ENCODE measurements at regions not wholly inside any gene's neighbourhood (a gene's known extent, or its start where the extent isn't known, plus 50 kb on each side); places are given as distances from the start of the nearest gene placed in this dataset.

DNA sequence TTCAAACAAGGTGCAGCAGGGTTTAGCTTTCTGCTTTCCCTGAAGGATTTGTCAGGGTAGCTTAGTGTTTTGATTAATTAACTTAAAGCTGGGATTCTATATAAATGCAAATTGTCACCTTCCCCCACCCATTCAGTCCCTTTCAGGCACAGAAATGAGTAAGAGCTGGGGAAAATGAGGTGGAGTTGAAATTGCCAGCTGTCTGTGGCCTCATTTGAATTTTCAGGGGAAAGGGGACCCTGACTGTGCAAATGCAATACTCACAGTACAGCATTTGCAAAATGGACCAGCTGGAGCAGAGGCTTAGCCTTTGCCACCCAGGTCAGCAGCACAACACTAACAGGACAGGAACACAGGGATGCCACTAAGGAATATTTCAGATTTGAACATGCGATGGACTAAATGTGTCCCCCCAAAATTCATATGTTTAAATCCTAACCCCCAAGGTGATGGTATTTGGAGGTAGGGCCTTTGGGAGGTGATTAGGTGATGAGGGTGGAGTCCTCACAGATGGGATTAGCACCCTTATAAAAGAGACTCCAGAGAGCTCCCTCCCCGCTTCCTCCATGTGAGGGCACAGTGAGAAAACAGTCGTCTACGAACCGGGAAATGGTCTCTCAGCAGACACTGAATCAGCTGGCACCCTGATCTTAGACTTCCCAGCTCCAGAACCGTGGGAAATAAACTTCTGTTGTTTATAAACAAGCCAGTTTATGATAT lies 59.5 kb upstream of the CYSLTR2 start:
- peaks cover 5 to 17% of the 10 kb centered on the region in 2 donors for H3K4me1 ChIP-seq (ENCODE audit: control insufficient read depth in 2 of 2, insufficient read depth in 2 of 2, low read length in 2 of 2)
- H3K27ac ChIP-seq (ENCODE audit: low read depth in 2 of 2, low read length in 2 of 2): no peak overlapping the region
- no peak overlapping the region for H3K9ac ChIP-seq (ENCODE audit: low read depth in 1 of 2, low read length in 2 of 2)
- no peaks in the 10 kb centered on the region for H3K9me3 ChIP-seq (ENCODE audit: control insufficient read depth in 2 of 2, low read length in 2 of 2)
- H3K4me3 ChIP-seq (ENCODE audit: low read length in 2 of 2): no peak overlapping the region
- H3K27me3 ChIP-seq (ENCODE audit: control insufficient read depth in 2 of 2, insufficient read depth in 2 of 2, low read length in 2 of 2): no peaks in the 10 kb centered on the region
- no peaks in the 10 kb centered on the region for H3K36me3 ChIP-seq (ENCODE audit: control insufficient read depth in 2 of 2, insufficient read depth in 2 of 2, low read length in 2 of 2)

DNA sequence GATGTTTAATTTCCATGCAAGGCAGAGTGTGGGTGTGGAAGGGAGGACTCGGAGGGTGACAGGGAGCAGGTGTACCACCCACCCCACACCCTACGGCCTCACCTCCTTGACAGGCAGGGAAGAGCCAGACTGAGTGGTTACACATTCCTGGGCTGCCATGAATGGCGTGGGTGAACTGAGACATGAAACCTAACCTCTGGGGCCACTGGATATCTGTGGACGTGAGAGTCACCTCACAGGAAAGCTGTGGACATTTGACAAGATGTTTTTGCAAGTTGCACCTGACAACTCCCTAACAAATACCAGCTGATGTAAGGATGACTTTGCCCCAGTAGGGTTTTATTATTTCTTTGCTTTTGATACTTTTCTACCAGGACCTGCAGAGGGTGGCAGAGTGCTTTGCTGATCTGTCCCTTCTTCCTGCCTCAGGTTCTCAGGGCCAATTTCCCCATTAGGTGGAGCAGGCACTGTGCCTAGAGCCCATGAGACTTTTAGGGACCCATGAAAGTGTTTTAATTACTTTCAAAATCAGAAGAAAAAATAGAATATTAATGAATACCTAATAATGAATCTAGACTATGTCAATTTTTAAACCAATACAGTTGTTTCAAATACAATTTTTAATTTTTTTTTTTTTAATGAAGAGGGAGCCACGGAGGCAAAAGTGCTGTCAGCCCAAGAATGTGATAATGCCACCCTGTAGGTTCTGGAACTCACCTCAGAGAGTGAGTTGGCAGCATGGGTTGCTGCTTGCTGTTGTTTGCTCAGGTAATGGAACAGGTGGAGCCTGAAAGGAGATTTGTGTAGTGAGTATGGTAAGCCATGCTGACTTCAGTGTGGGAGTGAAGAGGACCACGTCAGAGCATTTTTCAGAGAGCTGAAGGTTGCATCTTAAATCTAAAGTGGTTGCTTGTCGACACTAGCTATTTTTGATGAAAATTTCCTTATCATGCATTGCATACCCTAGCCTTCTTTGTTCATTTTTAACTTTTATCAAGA lies 58.0 kb upstream of the CYSLTR2 start:
- no peak overlapping the region for H3K27ac ChIP-seq (ENCODE audit: low read depth in 2 of 2, low read length in 2 of 2)
- H3K9ac ChIP-seq (ENCODE audit: low read depth in 1 of 2, low read length in 2 of 2): no peak overlapping the region
- H3K4me1 ChIP-seq (ENCODE audit: control insufficient read depth in 2 of 2, insufficient read depth in 2 of 2, low read length in 2 of 2): peaks cover 3 to 10% of the 10 kb centered on the region in 2 donors
- no peaks in the 10 kb centered on the region for H3K9me3 ChIP-seq (ENCODE audit: control insufficient read depth in 2 of 2, low read length in 2 of 2)
- no peak overlapping the region for H3K4me3 ChIP-seq (ENCODE audit: low read length in 2 of 2)
- H3K27me3 ChIP-seq (ENCODE audit: control insufficient read depth in 2 of 2, insufficient read depth in 2 of 2, low read length in 2 of 2): no peaks in the 10 kb centered on the region
- H3K36me3 ChIP-seq (ENCODE audit: control insufficient read depth in 2 of 2, insufficient read depth in 2 of 2, low read length in 2 of 2): no peaks in the 10 kb centered on the region

DNA sequence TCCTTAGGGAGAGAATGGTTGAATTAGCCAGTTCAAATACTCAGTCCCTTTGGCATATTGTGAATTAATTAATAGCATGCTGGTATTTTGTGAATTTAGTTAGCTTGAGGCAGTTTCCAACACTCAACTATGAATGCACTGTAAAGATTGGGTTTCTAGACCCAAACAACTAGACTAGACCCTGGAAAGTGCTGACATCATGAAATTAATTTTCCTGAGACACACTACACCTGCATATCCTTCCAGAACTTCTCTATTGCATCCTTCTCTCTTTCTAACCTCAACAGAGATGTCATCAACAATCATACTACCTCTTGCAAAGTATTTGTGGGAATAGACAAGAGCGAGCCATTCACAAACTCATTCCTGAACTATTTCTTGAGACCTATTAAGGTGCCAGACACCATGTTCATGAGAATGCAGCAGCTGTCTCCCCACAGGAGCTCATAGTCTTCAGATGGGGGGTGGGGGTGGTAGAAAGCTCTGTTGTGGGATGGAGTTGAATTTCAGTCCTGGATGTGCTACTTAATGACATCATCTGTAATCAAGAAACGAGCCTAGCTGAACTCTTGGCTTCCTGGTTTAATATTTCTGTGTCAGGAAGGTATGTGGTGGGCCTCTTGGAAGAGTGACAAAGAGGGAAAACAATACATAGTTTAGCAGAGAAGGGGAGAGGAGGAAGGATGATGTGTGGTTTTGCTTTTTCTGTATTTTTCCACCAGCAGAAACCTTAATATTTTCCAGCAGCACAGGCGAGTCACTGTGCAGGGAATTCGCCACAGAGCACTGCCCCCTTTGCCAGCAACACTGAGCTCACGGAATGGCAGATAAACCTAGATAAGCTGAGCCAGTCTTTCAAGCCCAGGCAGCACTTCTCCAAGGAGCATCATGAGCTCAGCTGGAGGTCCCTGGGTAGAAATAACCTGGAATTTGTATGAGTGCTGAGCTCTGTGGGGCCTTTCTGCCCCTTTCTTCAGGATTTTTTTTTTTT lies 53.1 kb upstream of the CYSLTR2 start:
- H3K9me3 ChIP-seq (ENCODE audit: control insufficient read depth in 2 of 2, low read length in 2 of 2): no peaks in the 10 kb centered on the region
- peaks cover 0 to 3% of the 10 kb centered on the region in 2 donors for H3K4me1 ChIP-seq (ENCODE audit: control insufficient read depth in 2 of 2, insufficient read depth in 2 of 2, low read length in 2 of 2)
- no peaks in the 10 kb centered on the region for H3K27me3 ChIP-seq (ENCODE audit: control insufficient read depth in 2 of 2, insufficient read depth in 2 of 2, low read length in 2 of 2)
- no peak overlapping the region for H3K9ac ChIP-seq (ENCODE audit: low read depth in 1 of 2, low read length in 2 of 2)
- H3K4me3 ChIP-seq (ENCODE audit: low read length in 2 of 2): no peak overlapping the region
- H3K27ac ChIP-seq (ENCODE audit: low read depth in 2 of 2, low read length in 2 of 2): no peak overlapping the region
- no peaks in the 10 kb centered on the region for H3K36me3 ChIP-seq (ENCODE audit: control insufficient read depth in 2 of 2, insufficient read depth in 2 of 2, low read length in 2 of 2)

DNA sequence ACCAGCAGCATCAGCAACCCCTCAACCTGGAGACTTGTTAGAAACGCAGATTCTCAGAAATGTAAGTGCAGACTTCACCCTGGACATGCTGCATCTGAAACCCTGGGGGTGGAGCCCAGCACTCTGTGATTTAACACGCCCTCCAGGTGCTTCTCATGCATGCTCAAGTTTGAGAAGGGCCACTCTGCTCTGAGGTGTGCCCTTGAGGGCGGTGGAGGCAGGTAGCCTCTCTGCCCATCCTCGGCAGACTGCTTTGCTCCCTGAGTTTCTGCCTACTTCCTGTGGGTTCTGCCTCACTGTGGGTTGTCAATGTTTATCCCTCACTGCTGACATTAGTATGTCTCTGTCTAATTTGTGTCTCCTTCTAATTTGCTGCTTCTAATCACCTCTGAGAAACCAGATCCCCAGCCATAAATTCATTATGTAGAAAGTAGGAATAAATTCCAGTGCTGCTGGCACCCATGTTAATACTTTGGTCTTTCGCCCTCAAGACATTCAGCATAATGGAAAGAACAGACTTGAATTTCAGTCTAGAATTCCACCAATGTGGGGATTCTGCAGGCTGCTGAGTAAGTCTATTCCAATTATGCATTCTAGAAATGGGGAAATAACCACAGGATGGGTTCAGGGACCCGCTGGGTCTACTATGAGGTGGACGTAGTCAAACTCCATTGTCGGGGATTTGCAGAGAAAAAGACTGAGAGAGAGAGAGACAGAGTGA lies 51.3 kb upstream of the CYSLTR2 start:
- H3K27ac ChIP-seq (ENCODE audit: low read depth in 2 of 2, low read length in 2 of 2): no peak overlapping the region
- no peaks in the 10 kb centered on the region for H3K36me3 ChIP-seq (ENCODE audit: control insufficient read depth in 2 of 2, insufficient read depth in 2 of 2, low read length in 2 of 2)
- no peak overlapping the region for H3K4me3 ChIP-seq (ENCODE audit: low read length in 2 of 2)
- no peak overlapping the region for H3K9ac ChIP-seq (ENCODE audit: low read depth in 1 of 2, low read length in 2 of 2)
- no peaks in the 10 kb centered on the region for H3K27me3 ChIP-seq (ENCODE audit: control insufficient read depth in 2 of 2, insufficient read depth in 2 of 2, low read length in 2 of 2)
- no peaks in the 10 kb centered on the region for H3K4me1 ChIP-seq (ENCODE audit: control insufficient read depth in 2 of 2, insufficient read depth in 2 of 2, low read length in 2 of 2)
- no peaks in the 10 kb centered on the region for H3K9me3 ChIP-seq (ENCODE audit: control insufficient read depth in 2 of 2, low read length in 2 of 2)

DNA sequence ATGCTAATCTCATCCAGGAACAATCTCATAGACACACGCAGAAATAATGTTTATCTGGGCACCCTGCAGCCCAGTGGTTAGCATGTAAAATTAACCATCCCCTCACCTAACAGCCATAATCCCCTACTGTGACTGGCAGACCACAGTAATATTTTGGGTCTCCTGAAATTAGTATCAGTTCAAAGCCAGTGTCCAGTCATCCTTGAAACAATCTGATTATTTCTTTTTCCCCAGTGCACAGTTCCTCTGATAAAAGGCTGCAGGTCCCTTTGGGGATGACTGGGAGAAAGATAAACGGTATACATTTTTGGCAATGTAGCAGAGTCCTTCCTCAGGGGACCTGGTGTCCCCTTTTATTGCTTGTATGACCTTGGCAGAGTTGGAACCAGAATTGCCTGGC lies 50.4 kb upstream of the CYSLTR2 start:
- H3K9ac ChIP-seq (ENCODE audit: low read depth in 1 of 2, low read length in 2 of 2): no peak overlapping the region
- no peaks in the 10 kb centered on the region for H3K36me3 ChIP-seq (ENCODE audit: control insufficient read depth in 2 of 2, insufficient read depth in 2 of 2, low read length in 2 of 2)
- H3K4me3 ChIP-seq (ENCODE audit: low read length in 2 of 2): no peak overlapping the region
- H3K4me1 ChIP-seq (ENCODE audit: control insufficient read depth in 2 of 2, insufficient read depth in 2 of 2, low read length in 2 of 2): no peaks in the 10 kb centered on the region
- no peaks in the 10 kb centered on the region for H3K9me3 ChIP-seq (ENCODE audit: control insufficient read depth in 2 of 2, low read length in 2 of 2)
- H3K27ac ChIP-seq (ENCODE audit: low read depth in 2 of 2, low read length in 2 of 2): no peak overlapping the region
- no peaks in the 10 kb centered on the region for H3K27me3 ChIP-seq (ENCODE audit: control insufficient read depth in 2 of 2, insufficient read depth in 2 of 2, low read length in 2 of 2)

Data from mucosa of rectum (tissue), 2 donors.